Adrenal gland (tissue), 5 donors: ENCODE measurements at regions not wholly inside any gene's neighbourhood (a gene's known extent, or its start where the extent isn't known, plus 50 kb on each side); places are given as distances from the start of the nearest gene placed in this dataset.

Experiments
- POLR2A ChIP-seq, 2 donors: fragments of 450-650 bp; IDR thresholded peaks; one replicate each; pipeline ENCODE4 v1.6.1; 2017; ENCODE audit warnings: antibody characterized with exemption in 2 of 2, mild to moderate bottlenecking in 2 of 2, moderate library complexity in 1 of 2
- TF ChIP-seq, protein P1 (sequence below), 6 experiments: fragments of 450-650 bp in 4 of 6; fragments of 200-600 bp in 2 of 6; sonication (generic) in 1 of 6; IDR thresholded peaks; 1 replicate in 5 of 6; 2 replicates in 1 of 6; pipeline versions ENCODE4 v1.5.1 to v1.8.0; 2016 to 2021; ENCODE audit warnings: antibody characterized with exemption in 6 of 6, mild to moderate bottlenecking in 2 of 6, moderate library complexity in 1 of 6
- donor health status: DM: no; HTN: no; CAD: no.

DNA sequence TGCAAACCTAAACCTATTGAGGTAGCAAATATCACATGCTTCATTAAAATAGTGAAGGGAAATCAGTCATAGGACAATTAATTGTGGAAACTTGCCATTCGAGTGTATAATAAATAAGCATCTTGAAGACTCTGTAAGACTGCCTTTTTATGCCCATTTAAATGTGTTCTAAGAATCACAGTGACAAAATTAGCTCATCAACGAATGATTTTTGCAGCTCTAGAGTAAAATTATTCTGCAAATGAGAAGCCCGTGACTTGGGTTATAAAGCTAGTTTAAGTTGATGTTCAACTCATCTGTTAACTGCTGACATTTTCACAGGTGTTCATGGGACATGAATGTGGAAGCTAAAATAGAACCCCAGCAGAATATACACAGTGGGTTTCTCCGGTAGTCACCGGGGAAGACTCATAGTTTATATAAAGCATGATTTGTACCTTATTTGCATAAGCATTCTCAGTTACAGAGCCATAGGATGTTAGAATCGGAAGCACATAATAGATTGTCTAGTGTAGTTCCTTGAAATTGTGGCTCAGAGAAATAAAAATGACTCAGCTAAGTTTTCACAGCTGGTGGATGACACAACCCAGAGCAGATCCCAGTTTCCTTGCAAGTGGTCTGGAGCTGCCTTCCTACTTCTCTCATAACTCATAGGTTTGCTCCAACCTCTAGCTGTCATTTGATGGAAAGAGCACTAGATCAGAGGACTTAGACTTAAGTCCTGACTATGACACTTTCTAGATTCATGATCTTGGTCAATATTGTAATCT is 107.3 kb downstream of the UCHL5 start:
- no peak for TF ChIP-seq POLR2A (IDR thresholded peaks at IDR 0.05)
- TF ChIP-seq, protein P1, sequence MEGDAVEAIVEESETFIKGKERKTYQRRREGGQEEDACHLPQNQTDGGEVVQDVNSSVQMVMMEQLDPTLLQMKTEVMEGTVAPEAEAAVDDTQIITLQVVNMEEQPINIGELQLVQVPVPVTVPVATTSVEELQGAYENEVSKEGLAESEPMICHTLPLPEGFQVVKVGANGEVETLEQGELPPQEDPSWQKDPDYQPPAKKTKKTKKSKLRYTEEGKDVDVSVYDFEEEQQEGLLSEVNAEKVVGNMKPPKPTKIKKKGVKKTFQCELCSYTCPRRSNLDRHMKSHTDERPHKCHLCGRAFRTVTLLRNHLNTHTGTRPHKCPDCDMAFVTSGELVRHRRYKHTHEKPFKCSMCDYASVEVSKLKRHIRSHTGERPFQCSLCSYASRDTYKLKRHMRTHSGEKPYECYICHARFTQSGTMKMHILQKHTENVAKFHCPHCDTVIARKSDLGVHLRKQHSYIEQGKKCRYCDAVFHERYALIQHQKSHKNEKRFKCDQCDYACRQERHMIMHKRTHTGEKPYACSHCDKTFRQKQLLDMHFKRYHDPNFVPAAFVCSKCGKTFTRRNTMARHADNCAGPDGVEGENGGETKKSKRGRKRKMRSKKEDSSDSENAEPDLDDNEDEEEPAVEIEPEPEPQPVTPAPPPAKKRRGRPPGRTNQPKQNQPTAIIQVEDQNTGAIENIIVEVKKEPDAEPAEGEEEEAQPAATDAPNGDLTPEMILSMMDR (IDR thresholded peaks at IDR 0.05): no peak
